ENCODE measurements at regions not wholly inside any gene's neighbourhood (a gene's known extent, or its start where the extent isn't known, plus 50 kb on each side); places are given as distances from the start of the nearest gene placed in this dataset.

DNA sequence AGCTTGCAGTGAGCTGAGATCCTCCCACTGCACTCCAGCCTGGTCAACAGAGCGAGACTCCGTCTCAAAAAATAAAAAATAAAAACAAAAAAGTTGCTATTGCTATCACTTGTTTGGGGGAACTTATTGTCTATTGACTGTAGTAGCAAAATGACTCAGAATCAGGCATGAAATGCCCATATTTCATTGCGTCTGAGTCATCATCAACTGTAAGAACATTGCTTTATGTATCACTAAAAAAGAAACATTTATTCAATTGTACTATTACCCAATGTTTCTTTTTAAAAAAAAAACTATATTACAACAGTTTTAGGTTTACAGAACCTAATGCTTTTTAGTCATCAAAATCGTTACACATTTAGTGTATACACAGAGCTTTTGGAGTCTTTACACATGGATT lies 91.0 kb upstream of the FMN2 start:
- TF ChIP-seq KDM1A (IDR thresholded peaks at IDR 0.05; ENCODE audit: low read depth) (no peak), CTCF (IDR thresholded peaks at IDR 0.05) (no peak), ZSCAN20 (CRISPR knock-in tag; IDR thresholded peaks at IDR 0.05) (no peak), REST (IDR thresholded peaks at IDR 0.05) (no peak), JUNB (IDR thresholded peaks at IDR 0.05) (peak; percentile 56; the same call in 1 of the 2 replicates), EHMT2 (IDR thresholded peaks at IDR 0.05; ENCODE audit: low read depth) (no peak), ESRRA (IDR thresholded peaks at IDR 0.05; ENCODE audit: borderline replicate concordance, low read length) (no peak), BHLHE40 (IDR thresholded peaks at IDR 0.05; ENCODE audit: low read depth, low read length) (no peak), TFCP2L1 (CRISPR knock-in tag; IDR thresholded peaks at IDR 0.05) (no peak), RCOR1 (IDR thresholded peaks at IDR 0.05; ENCODE audit: low read depth, low read length) (no peak)

Data from A549 (cell line).